T-helper 2 cell treated with Interferon-gamma antibody and Interleukin-4, amounts not matched to agents 5 μg/mL and 100 μg/mL, for 36 hours (primary cell): ENCODE measurements at regions not wholly inside any gene's neighbourhood (a gene's known extent, or its start where the extent isn't known, plus 50 kb on each side); places are given as distances from the start of the nearest gene placed in this dataset.

Source experiments
- DNase-seq: peaks from one replicate; pipeline ENCODE4 v3.0.0; 2021; ENCODE audit warnings: low spot score
- H3K27ac Mint-ChIP-seq: one replicate; pipeline ENCODE4 v1.8.0; 2021; ENCODE audit warnings: mild to moderate bottlenecking, mixed read lengths
- H3K27me3 Mint-ChIP-seq: one replicate; pipeline ENCODE4 v1.8.0; 2021; ENCODE audit warnings: low read depth, mixed read lengths
- H3K36me3 Mint-ChIP-seq: one replicate; pipeline ENCODE4 v1.8.0; 2021; ENCODE audit warnings: low read depth, mixed read lengths
- H3K4me1 Mint-ChIP-seq: one replicate; pipeline ENCODE4 v1.8.0; 2021; ENCODE audit warnings: low read depth, mixed read lengths
- H3K4me3 Mint-ChIP-seq: one replicate; pipeline ENCODE4 v1.8.0; 2022; ENCODE audit warnings: mild to moderate bottlenecking, moderate library complexity, mixed read lengths
- H3K9me3 Mint-ChIP-seq: one replicate; pipeline ENCODE4 v1.8.0; 2021; ENCODE audit warnings: mixed read lengths

GRCh38 chr4:112842513-112842912 is 205.6 kb downstream of the LARP7 start:
- no peak overlapping the region for H3K4me3 Mint-ChIP-seq
- H3K36me3 Mint-ChIP-seq: no peaks in the 10 kb centered on the region
- H3K27ac Mint-ChIP-seq: no peak overlapping the region
- peaks cover 3% of the 10 kb centered on the region for H3K27me3 Mint-ChIP-seq
- H3K4me1 Mint-ChIP-seq: peaks cover 4% of the 10 kb centered on the region
- no peaks in the 10 kb centered on the region for H3K9me3 Mint-ChIP-seq
- no peak for DNase-seq

GRCh38 chr4:112845386-112845785 is 204.1 kb upstream of the ANK2 start:
- H3K36me3 Mint-ChIP-seq: no peaks in the 10 kb centered on the region
- peaks cover 4% of the 10 kb centered on the region for H3K4me1 Mint-ChIP-seq

GRCh38 chr4:112847045-112847444 is 202.4 kb upstream of the ANK2 start:
- Mint-ChIP-seq H3K4me3 (no peak overlapping the region), H3K9me3 (no peaks in the 10 kb centered on the region), H3K36me3 (no peaks in the 10 kb centered on the region), H3K27me3 (peaks cover 3% of the 10 kb centered on the region), H3K27ac (no peak overlapping the region), H3K4me1 (peaks cover 4% of the 10 kb centered on the region)
- no peak for DNase-seq

More at GRCh38 chr4:112845386-112845785, 204.1 kb upstream of the ANK2 start:
- H3K27me3 Mint-ChIP-seq: peaks cover 3% of the 10 kb centered on the region
- H3K9me3 Mint-ChIP-seq: no peaks in the 10 kb centered on the region
- no peak overlapping the region for H3K4me3 Mint-ChIP-seq
- H3K27ac Mint-ChIP-seq: no peak overlapping the region
- DNase-seq: no peak

GRCh38 chr4:112847781-112848180 is 201.7 kb upstream of the ANK2 start:
- peaks cover 4% of the 10 kb centered on the region for H3K4me1 Mint-ChIP-seq
- H3K4me3 Mint-ChIP-seq: no peak overlapping the region
- no peaks in the 10 kb centered on the region for H3K36me3 Mint-ChIP-seq
- peaks cover 3% of the 10 kb centered on the region for H3K27me3 Mint-ChIP-seq
- H3K27ac Mint-ChIP-seq: no peak overlapping the region
- H3K9me3 Mint-ChIP-seq: no peaks in the 10 kb centered on the region
- no peak for DNase-seq

GRCh38 chr4:112848911-112849310 is 200.5 kb upstream of the ANK2 start:
- no peaks in the 10 kb centered on the region for H3K36me3 Mint-ChIP-seq
- no peak for DNase-seq
- H3K4me3 Mint-ChIP-seq: no peak overlapping the region
- H3K27ac Mint-ChIP-seq: no peak overlapping the region
- no peaks in the 10 kb centered on the region for H3K9me3 Mint-ChIP-seq
- peaks cover 3% of the 10 kb centered on the region for H3K27me3 Mint-ChIP-seq
- H3K4me1 Mint-ChIP-seq: peaks cover 4% of the 10 kb centered on the region

- Mint-ChIP-seq H3K27me3 (no peaks in the 10 kb centered on the region), H3K27ac (no peak overlapping the region), H3K36me3 (no peaks in the 10 kb centered on the region), H3K9me3 (no peaks in the 10 kb centered on the region), H3K4me3 (no peak overlapping the region), H3K4me1 (no peaks in the 10 kb centered on the region)
- no peak for DNase-seq
Measured at GRCh38 chr4:112852601-112853000, 196.9 kb upstream of the ANK2 start.

- no peak for DNase-seq
- Mint-ChIP-seq H3K27me3 (peaks cover under 1% of the 10 kb centered on the region), H3K27ac (no peak overlapping the region), H3K4me3 (no peak overlapping the region), H3K4me1 (no peaks in the 10 kb centered on the region), H3K36me3 (no peaks in the 10 kb centered on the region), H3K9me3 (no peaks in the 10 kb centered on the region)
Measured at GRCh38 chr4:112853662-112854256, 195.7 kb upstream of the ANK2 start.

GRCh38 chr4:112854420-112854819 is 195.0 kb upstream of the ANK2 start:
- Mint-ChIP-seq H3K36me3 (no peaks in the 10 kb centered on the region), H3K27ac (no peak overlapping the region), H3K27me3 (peaks cover 3% of the 10 kb centered on the region), H3K4me1 (no peaks in the 10 kb centered on the region), H3K9me3 (no peaks in the 10 kb centered on the region), H3K4me3 (no peak overlapping the region)
- DNase-seq: no peak

- Mint-ChIP-seq H3K9me3 (no peaks in the 10 kb centered on the region), H3K27me3 (peaks cover 9% of the 10 kb centered on the region), H3K4me3 (no peak overlapping the region), H3K36me3 (no peaks in the 10 kb centered on the region), H3K4me1 (no peaks in the 10 kb centered on the region), H3K27ac (no peak overlapping the region)
- DNase-seq: no peak
Measured at GRCh38 chr4:112855058-112855457, 194.4 kb upstream of the ANK2 start.

- H3K4me3 Mint-ChIP-seq: no peak overlapping the region
- H3K36me3 Mint-ChIP-seq: no peaks in the 10 kb centered on the region
- no peak for DNase-seq
- H3K27me3 Mint-ChIP-seq: peaks cover 9% of the 10 kb centered on the region
- H3K9me3 Mint-ChIP-seq: no peaks in the 10 kb centered on the region
- H3K27ac Mint-ChIP-seq: no peak overlapping the region
- H3K4me1 Mint-ChIP-seq: no peaks in the 10 kb centered on the region
Measured at GRCh38 chr4:112857461-112857860, 192.0 kb upstream of the ANK2 start.

GRCh38 chr4:112858751-112859150 is 190.7 kb upstream of the ANK2 start:
- DNase-seq: no peak
- Mint-ChIP-seq H3K9me3 (no peaks in the 10 kb centered on the region), H3K27me3 (peaks cover 9% of the 10 kb centered on the region), H3K4me1 (no peaks in the 10 kb centered on the region), H3K36me3 (no peaks in the 10 kb centered on the region), H3K4me3 (no peak overlapping the region), H3K27ac (no peak overlapping the region)

- no peaks in the 10 kb centered on the region for H3K36me3 Mint-ChIP-seq
- no peaks in the 10 kb centered on the region for H3K9me3 Mint-ChIP-seq
- no peak for DNase-seq
- H3K27ac Mint-ChIP-seq: no peak overlapping the region
- H3K4me3 Mint-ChIP-seq: no peak overlapping the region
- H3K27me3 Mint-ChIP-seq: peaks cover 9% of the 10 kb centered on the region
- H3K4me1 Mint-ChIP-seq: no peaks in the 10 kb centered on the region
Measured at GRCh38 chr4:112859456-112860184, 189.8 kb upstream of the ANK2 start.

- no peaks in the 10 kb centered on the region for H3K36me3 Mint-ChIP-seq
- peaks cover 9% of the 10 kb centered on the region for H3K27me3 Mint-ChIP-seq
- H3K9me3 Mint-ChIP-seq: no peaks in the 10 kb centered on the region
- no peak for DNase-seq
- no peaks in the 10 kb centered on the region for H3K4me1 Mint-ChIP-seq
- H3K27ac Mint-ChIP-seq: no peak overlapping the region
- no peak overlapping the region for H3K4me3 Mint-ChIP-seq
Measured at GRCh38 chr4:112860830-112861690, 188.4 kb upstream of the ANK2 start.
